Caco-2 (cell line): ENCODE measurements at regions not wholly inside any gene's neighbourhood (a gene's known extent, or its start where the extent isn't known, plus 50 kb on each side); places are given as distances from the start of the nearest gene placed in this dataset.

Experiments
- BruUV-seq: library from RNA; stranded (reverse); fragments of 400-500 nt; replicated peaks from 2 replicates; lab custom pipeline; 2021; lab: Mats Ljungman, UMichigan
- CTCF ChIA-PET: fragments of 300-600 bp; sonication (Branson Sonifier 250); formaldehyde crosslinking; loops from one replicate; lab custom pipeline; 2022; ENCODE audit warnings: antibody characterized with exemption; lab: Charles Lee
- POLR2A ChIA-PET: fragments of 300-600 bp; sonication (Branson Sonifier 250); formaldehyde crosslinking; loops from one replicate; lab custom pipeline; 2022; ENCODE audit warnings: antibody characterized with exemption; lab: Charles Lee
- DNase-seq, 2 experiments: peaks; one replicate each; pipeline versions ENCODE4 v3.0.0 to v3.0.0-alpha.2; 2020 to 2022
- H3K27me3 ChIP-seq: replicated peaks from 2 replicates; pipeline ENCODE4 v1.6.0; 2011; ENCODE audit warnings: low read length; ENCODE audit not compliant: control insufficient read depth, insufficient read depth
- H3K36me3 ChIP-seq: 2 replicates; pipeline ENCODE4 v1.5.1; 2011; ENCODE audit warnings: low read length; ENCODE audit not compliant: control insufficient read depth, insufficient read depth
- H3K4me1 ChIP-seq: fragments of 250-450 bp; sonication (Bioruptor Pico); 2 replicates; pipeline ENCODE4 v1.5.1; 2020; ENCODE audit warnings: mild to moderate bottlenecking
- H3K4me3 ChIP-seq: 2 replicates; pipeline ENCODE4 v1.5.1; 2011; ENCODE audit warnings: low read depth, mild to moderate bottlenecking, control low read depth, low read length
- H3K9me3 ChIP-seq: fragments of 250-450 bp; sonication (Bioruptor Pico); 2 replicates; pipeline ENCODE4 v1.5.1; 2020; ENCODE audit warnings: mild to moderate bottlenecking, moderate library complexity
- H3K27ac Mint-ChIP-seq: one replicate; pipeline ENCODE4 v1.8.0; 2022; ENCODE audit warnings: mixed read lengths; ENCODE audit not compliant: unreplicated experiment
- H3K27me3 Mint-ChIP-seq: one replicate; pipeline ENCODE4 v1.8.0; 2022; ENCODE audit warnings: mixed read lengths; ENCODE audit not compliant: insufficient read depth, unreplicated experiment
- H3K36me3 Mint-ChIP-seq: one replicate; pipeline ENCODE4 v1.8.0; 2022; ENCODE audit warnings: mild to moderate bottlenecking, mixed read lengths; ENCODE audit not compliant: insufficient read depth, unreplicated experiment
- H3K4me1 Mint-ChIP-seq: one replicate; pipeline ENCODE4 v1.8.0; 2022; ENCODE audit warnings: low read depth, mixed read lengths; ENCODE audit not compliant: unreplicated experiment
- H3K4me3 Mint-ChIP-seq: one replicate; pipeline ENCODE4 v1.8.0; 2022; ENCODE audit warnings: mild to moderate bottlenecking, moderate library complexity, mixed read lengths; ENCODE audit not compliant: unreplicated experiment
- H3K9me3 Mint-ChIP-seq: one replicate; pipeline ENCODE4 v1.8.0; 2022; ENCODE audit warnings: mixed read lengths; ENCODE audit not compliant: unreplicated experiment
- intact Hi-C: fragments of 100-400 bp; cut with micrococcal nuclease; formaldehyde crosslinking; loops from one replicate; pipeline ENCODE4 v1.10.0; 2022; ENCODE audit not compliant: unreplicated experiment
- TF ChIP-seq, protein P1 (sequence below), 2 experiments: fragments of 200-600 bp in 1 of 2; IDR thresholded peaks; 1 replicate in 1 of 2; 2 replicates in 1 of 2; pipeline versions ENCODE4 v1.5.1 to v1.8.0; 2011 to 2022; ENCODE audit warnings: antibody characterized with exemption in 1 of 2, control low read depth in 1 of 2, inconsistent platforms in 1 of 2, low read depth in 1 of 2, low read length in 1 of 2, mild to moderate bottlenecking in 1 of 2, moderate library complexity in 1 of 2; ENCODE audit not compliant: insufficient read depth in 1 of 2, severe bottlenecking in 1 of 2, unreplicated experiment in 1 of 2

GRCh38 chr6:80508885-80509630 lies 402.6 kb downstream of the BCKDHB start:
- no TSS peak for BruUV-seq
- TF ChIP-seq, protein P1, sequence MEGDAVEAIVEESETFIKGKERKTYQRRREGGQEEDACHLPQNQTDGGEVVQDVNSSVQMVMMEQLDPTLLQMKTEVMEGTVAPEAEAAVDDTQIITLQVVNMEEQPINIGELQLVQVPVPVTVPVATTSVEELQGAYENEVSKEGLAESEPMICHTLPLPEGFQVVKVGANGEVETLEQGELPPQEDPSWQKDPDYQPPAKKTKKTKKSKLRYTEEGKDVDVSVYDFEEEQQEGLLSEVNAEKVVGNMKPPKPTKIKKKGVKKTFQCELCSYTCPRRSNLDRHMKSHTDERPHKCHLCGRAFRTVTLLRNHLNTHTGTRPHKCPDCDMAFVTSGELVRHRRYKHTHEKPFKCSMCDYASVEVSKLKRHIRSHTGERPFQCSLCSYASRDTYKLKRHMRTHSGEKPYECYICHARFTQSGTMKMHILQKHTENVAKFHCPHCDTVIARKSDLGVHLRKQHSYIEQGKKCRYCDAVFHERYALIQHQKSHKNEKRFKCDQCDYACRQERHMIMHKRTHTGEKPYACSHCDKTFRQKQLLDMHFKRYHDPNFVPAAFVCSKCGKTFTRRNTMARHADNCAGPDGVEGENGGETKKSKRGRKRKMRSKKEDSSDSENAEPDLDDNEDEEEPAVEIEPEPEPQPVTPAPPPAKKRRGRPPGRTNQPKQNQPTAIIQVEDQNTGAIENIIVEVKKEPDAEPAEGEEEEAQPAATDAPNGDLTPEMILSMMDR (IDR thresholded peaks at IDR 0.05; ENCODE audit: insufficient read depth in 1 of 2, low read depth in 1 of 2, low read length in 1 of 2, severe bottlenecking in 1 of 2, unreplicated experiment in 1 of 2) = no peak
- Mint-ChIP-seq H3K27ac (no peak overlapping the region), H3K9me3 (no peaks in the 10 kb centered on the region), H3K4me1 (no peaks in the 10 kb centered on the region), H3K4me3 (no peak overlapping the region), H3K36me3 (no peaks in the 10 kb centered on the region), H3K27me3 (no peaks in the 10 kb centered on the region)
- no peaks in the 10 kb centered on the region for H3K27me3 ChIP-seq
- no peaks in the 10 kb centered on the region for H3K9me3 ChIP-seq
- no peaks in the 10 kb centered on the region for H3K4me1 ChIP-seq
- H3K36me3 ChIP-seq = no peaks in the 10 kb centered on the region
- intact Hi-C loops = no loop called here
- ChIA-PET CTCF (no interaction called here), POLR2A (no interaction called here)
- no peak overlapping the region for H3K4me3 ChIP-seq
- no peak for DNase-seq

GRCh38 chr6:80504882-80505281 lies 398.4 kb downstream of the BCKDHB start:
- Histone ChIP-seq H3K36me3 (no peaks in the 10 kb centered on the region), H3K9me3 (no peaks in the 10 kb centered on the region), H3K27me3 (no peaks in the 10 kb centered on the region), H3K4me1 (no peaks in the 10 kb centered on the region), H3K4me3 (no peak overlapping the region)
- H3K4me1 Mint-ChIP-seq = no peaks in the 10 kb centered on the region
- no TSS peak for BruUV-seq
- H3K9me3 Mint-ChIP-seq = no peaks in the 10 kb centered on the region
- ChIA-PET POLR2A (no interaction called here), CTCF (no interaction called here)
- H3K36me3 Mint-ChIP-seq = no peaks in the 10 kb centered on the region
- no peak for DNase-seq
- TF ChIP-seq, protein P1 (IDR thresholded peaks at IDR 0.05; ENCODE audit: insufficient read depth in 1 of 2, low read depth in 1 of 2, low read length in 1 of 2, severe bottlenecking in 1 of 2, unreplicated experiment in 1 of 2) = no peak
- intact Hi-C loops = no loop called here
- H3K27ac Mint-ChIP-seq = no peak overlapping the region
- H3K27me3 Mint-ChIP-seq = no peaks in the 10 kb centered on the region
- no peak overlapping the region for H3K4me3 Mint-ChIP-seq

- no peaks in the 10 kb centered on the region for H3K36me3 ChIP-seq
- Mint-ChIP-seq H3K36me3 (no peaks in the 10 kb centered on the region), H3K27me3 (no peaks in the 10 kb centered on the region), H3K4me1 (no peaks in the 10 kb centered on the region), H3K27ac (no peak overlapping the region), H3K4me3 (no peak overlapping the region), H3K9me3 (no peaks in the 10 kb centered on the region)
- H3K4me3 ChIP-seq = no peak overlapping the region
- DNase-seq = no peak
- no peaks in the 10 kb centered on the region for H3K27me3 ChIP-seq
- TF ChIP-seq, protein P1 (IDR thresholded peaks at IDR 0.05; ENCODE audit: insufficient read depth in 1 of 2, low read depth in 1 of 2, low read length in 1 of 2, severe bottlenecking in 1 of 2, unreplicated experiment in 1 of 2) = no peak
- intact Hi-C loops = no loop called here
- no peaks in the 10 kb centered on the region for H3K4me1 ChIP-seq
- BruUV-seq = no TSS peak
- POLR2A ChIA-PET = no interaction called here
- H3K9me3 ChIP-seq = no peaks in the 10 kb centered on the region
- CTCF ChIA-PET = no interaction called here
Measured at GRCh38 chr6:80503660-80504059, 397.2 kb downstream of the BCKDHB start.
